Stomach (tissue), 8 donors: ENCODE measurements at regions not wholly inside any gene's neighbourhood (a gene's known extent, or its start where the extent isn't known, plus 50 kb on each side); places are given as distances from the start of the nearest gene placed in this dataset.

ENCODE experiments used
- DNase-seq, 2 donors: peaks; one replicate each; pipeline versions ENCODE4 v3.0.0 to v3.0.0-alpha.2; 2013 to 2019
- H3K27ac ChIP-seq, 5 donors: fragments of 200-600 bp in 4 of 5; sonication (generic) in 4 of 5; one replicate each; pipeline ENCODE4 v1.5.1; 2013 to 2019; ENCODE audit warnings: mild to moderate bottlenecking in 1 of 5, moderate library complexity in 1 of 5
- H3K27me3 ChIP-seq, 3 donors: fragments of 200-600 bp; sonication (generic); one replicate each; pipeline ENCODE4 v1.5.1; 2017 to 2019; ENCODE audit warnings: mixed run types in 1 of 3
- H3K36me3 ChIP-seq, 4 donors: fragments of 200-600 bp; sonication (generic); 1 replicate in 3 of 4; 2 replicates in 1 of 4; pipeline ENCODE4 v1.5.1; 2016 to 2019
- H3K4me1 ChIP-seq, 4 donors: fragments of 200-600 bp; sonication (generic); one replicate each; pipeline ENCODE4 v1.5.1; 2016 to 2019
- H3K4me3 ChIP-seq, 4 donors: fragments of 200-600 bp; sonication (generic) in 3 of 4; one replicate each; pipeline ENCODE4 v1.5.1; 2016 to 2019; ENCODE audit warnings: mild to moderate bottlenecking in 1 of 4
- H3K9me3 ChIP-seq, 4 donors: fragments of 200-600 bp; sonication (generic); one replicate each; pipeline ENCODE4 v1.5.1; 2016 to 2019
- CTCF ChIP-seq, 7 experiments: fragments of 450-650 bp in 4 of 7; fragments of 200-600 bp in 3 of 7; sonication (generic) in 3 of 7; IDR thresholded peaks; one replicate each; pipeline ENCODE4 v1.5.1; 2016 to 2019; ENCODE audit warnings: antibody characterized with exemption in 7 of 7, control low read depth in 2 of 7, mild to moderate bottlenecking in 1 of 7
- EP300 ChIP-seq: sonication (generic); formaldehyde crosslinking; IDR thresholded peaks from one replicate; pipeline ENCODE4 v1.6.1; 2017; ENCODE audit warnings: antibody characterized with exemption
- POLR2A ChIP-seq, 4 donors: fragments of 450-650 bp; IDR thresholded peaks; one replicate each; pipeline ENCODE4 v1.6.1; 2016; ENCODE audit warnings: antibody characterized with exemption in 4 of 4, control low read depth in 2 of 4, mild to moderate bottlenecking in 1 of 4, moderate library complexity in 1 of 4
- POLR2AphosphoS5 ChIP-seq, 3 donors: sonication (generic); formaldehyde crosslinking; IDR thresholded peaks; one replicate each; pipeline ENCODE4 v1.6.1; 2016; ENCODE audit warnings: antibody characterized with exemption in 3 of 3
- WGBS, 5 donors: extraction: QIAGEN DNeasy Blood & Tissue Kit in 3 of 5; methylation state at CpG; one replicate each; pipeline versions ENCODE4 v1.1.5 to v1.1.7; 2013 to 2018; 5-methylcytosine and 5-hydroxymethylcytosine counted together
- intact Hi-C: fragments of 100-400 bp; cut with DNase I; formaldehyde crosslinking; loops from one replicate; pipeline ENCODE4 v1.15.1; 2023; ENCODE audit warnings: low total_unique reads
- donor health status: healthy with polysubstance abuse.
- donor health status: Bipolar disorder and iron deficiency.
- donor health status: healthy.

- intact Hi-C loops = no loop called here
- no peak for DNase-seq
- no peak overlapping the region for H3K4me3 ChIP-seq
- no peak overlapping the region for H3K27ac ChIP-seq
- no peaks in the 10 kb centered on the region for H3K9me3 ChIP-seq
- no peaks in the 10 kb centered on the region for H3K4me1 ChIP-seq
- H3K36me3 ChIP-seq = no peaks in the 10 kb centered on the region
- 86 to 100% (median 95%) methylated on average over 2 of the region's 2 CpGs for WGBS, 5 donors
- TF ChIP-seq CTCF (IDR thresholded peaks at IDR 0.05) (no peak), POLR2AphosphoS5 (IDR thresholded peaks at IDR 0.05) (no peak)
- H3K27me3 ChIP-seq = no peaks in the 10 kb centered on the region
Observed at GRCh38 chr13:34431827-34432581, 510.1 kb upstream of the NBEA start.

GRCh38 chr13:34435338-34435737, 506.7 kb upstream of the NBEA start:
- TF ChIP-seq POLR2AphosphoS5 (IDR thresholded peaks at IDR 0.05) = no peak
- TF ChIP-seq CTCF (IDR thresholded peaks at IDR 0.05) = no peak
- TF ChIP-seq EP300 = no peak
- TF ChIP-seq POLR2A (IDR thresholded peaks at IDR 0.05) = no peak
- Histone ChIP-seq H3K4me1 (no peaks in the 10 kb centered on the region), H3K27ac (no peak overlapping the region), H3K4me3 (no peak overlapping the region), H3K9me3 (no peaks in the 10 kb centered on the region), H3K27me3 (no peaks in the 10 kb centered on the region), H3K36me3 (no peaks in the 10 kb centered on the region)
- no peak for DNase-seq
- 79 to 88% (median 83%) methylated on average over 3 of the region's 3 CpGs for WGBS, 5 donors
- intact Hi-C loops = no loop called here

GRCh38 chr13:34437873-34438272, 504.2 kb upstream of the NBEA start:
- no peak overlapping the region for H3K27ac ChIP-seq
- DNase-seq = no peak
- no peaks in the 10 kb centered on the region for H3K4me1 ChIP-seq
- no peaks in the 10 kb centered on the region for H3K27me3 ChIP-seq
- H3K36me3 ChIP-seq = no peaks in the 10 kb centered on the region
- intact Hi-C loops = no loop called here
- no peak overlapping the region for H3K4me3 ChIP-seq
- TF ChIP-seq EP300 (no peak), POLR2A (IDR thresholded peaks at IDR 0.05) (no peak), POLR2AphosphoS5 (IDR thresholded peaks at IDR 0.05) (no peak), CTCF (IDR thresholded peaks at IDR 0.05) (no peak)
- H3K9me3 ChIP-seq = no peaks in the 10 kb centered on the region

GRCh38 chr13:34452831-34453230, 489.2 kb upstream of the NBEA start:
- TF ChIP-seq POLR2AphosphoS5 (IDR thresholded peaks at IDR 0.05) (no peak), CTCF (IDR thresholded peaks at IDR 0.05) (no peak), EP300 (no peak), POLR2A (IDR thresholded peaks at IDR 0.05) (no peak)
- intact Hi-C loops = no loop called here
- Histone ChIP-seq H3K27ac (no peak overlapping the region), H3K9me3 (no peaks in the 10 kb centered on the region), H3K4me1 (no peaks in the 10 kb centered on the region), H3K36me3 (no peaks in the 10 kb centered on the region), H3K4me3 (no peak overlapping the region), H3K27me3 (no peaks in the 10 kb centered on the region)
- no peak for DNase-seq
